SIG-M5 treated with dmso at 0.1 percent for 504 hours (cell line): ENCODE measurements at regions not wholly inside any gene's neighbourhood (a gene's known extent, or its start where the extent isn't known, plus 50 kb on each side); places are given as distances from the start of the nearest gene placed in this dataset.

Source experiments
- DNase-seq: peaks from one replicate; lab custom pipeline; 2025; ENCODE audit not compliant: unreplicated experiment; lab: John Stamatoyannopoulos, UW

GRCh38 chr3:144289057-144289456 lies 317.4 kb downstream of the DIPK2A start:
- DNase-seq: no peak

GRCh38 chr3:144294659-144295538 lies 323.3 kb downstream of the DIPK2A start:
- no peak for DNase-seq

GRCh38 chr3:144295613-144296012 lies 324.0 kb downstream of the DIPK2A start:
- DNase-seq: peak; percentile 27

- no peak for DNase-seq
These were observed 325.2 kb downstream of the DIPK2A start for GRCh38 chr3:144296808-144297207.

DNA sequence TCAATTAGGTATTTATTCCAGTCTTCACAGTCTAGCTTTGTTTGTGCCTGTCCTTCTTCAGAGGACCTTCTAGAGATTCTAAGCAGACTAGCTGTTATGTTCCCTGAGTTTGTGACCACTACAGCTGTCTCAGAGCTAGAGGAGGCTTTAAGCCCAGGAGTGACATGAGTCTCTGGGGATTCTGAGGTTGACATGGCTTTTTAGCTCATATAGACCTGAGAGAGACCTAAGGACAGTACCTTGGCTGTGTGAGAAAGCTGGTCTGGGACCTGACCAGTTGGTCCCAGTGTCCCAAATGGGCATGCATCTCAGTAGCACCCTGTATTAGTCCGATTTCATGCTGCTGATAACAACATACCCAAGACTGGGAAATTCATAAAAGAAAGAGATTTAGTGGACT lies 330.2 kb downstream of the DIPK2A start:
- no peak for DNase-seq

GRCh38 chr3:144307951-144308350 lies 336.3 kb downstream of the DIPK2A start:
- DNase-seq: no peak

DNA sequence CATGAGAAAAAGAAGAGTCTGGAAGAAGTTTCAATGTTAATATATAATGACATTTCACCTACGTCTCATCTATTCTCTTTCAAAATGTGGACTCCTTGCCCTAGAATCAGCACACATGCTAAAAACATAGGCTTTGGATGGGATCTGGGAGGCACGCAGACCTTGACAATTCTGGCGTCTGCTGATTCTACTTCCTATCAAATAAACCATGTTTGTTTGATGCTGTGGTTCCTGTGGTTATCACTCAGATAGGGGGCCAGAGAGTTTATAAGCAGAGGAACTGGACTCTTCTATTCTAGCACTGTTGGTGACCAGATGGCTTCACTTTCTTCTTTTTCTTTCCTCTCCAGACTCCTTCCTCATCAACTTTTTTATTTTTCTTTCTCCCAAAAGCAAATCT lies 336.8 kb downstream of the DIPK2A start:
- DNase-seq: no peak

- no peak for DNase-seq
These were observed 341.1 kb downstream of the DIPK2A start for GRCh38 chr3:144312702-144313101.

DNA sequence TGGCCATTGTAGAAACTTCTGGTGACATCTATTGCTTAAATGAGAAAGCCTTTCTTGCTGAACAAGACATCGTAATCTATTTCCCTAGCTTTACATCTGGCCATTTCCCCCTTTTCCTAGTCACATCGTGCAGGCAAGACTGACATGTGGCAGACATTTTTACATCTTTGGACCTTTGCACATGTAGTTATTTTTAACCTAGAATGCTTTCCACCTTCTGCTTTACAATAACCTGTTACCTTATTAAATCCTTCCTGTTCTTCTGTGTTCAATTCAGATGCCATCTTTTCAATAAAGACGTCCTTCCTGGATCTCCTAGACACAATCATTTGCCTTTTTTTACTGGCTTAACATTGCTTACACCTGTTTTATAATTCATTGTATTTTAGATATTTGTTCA lies 343.3 kb downstream of the DIPK2A start:
- DNase-seq: no peak

- no peak for DNase-seq
These were observed 346.3 kb downstream of the DIPK2A start for GRCh38 chr3:144317961-144318360.

- DNase-seq: peak; percentile 85
These were observed 352.5 kb downstream of the DIPK2A start for GRCh38 chr3:144324076-144324475.

- DNase-seq: peak; percentile 49
These were observed 361.2 kb downstream of the DIPK2A start for GRCh38 chr3:144332868-144333267.

DNA sequence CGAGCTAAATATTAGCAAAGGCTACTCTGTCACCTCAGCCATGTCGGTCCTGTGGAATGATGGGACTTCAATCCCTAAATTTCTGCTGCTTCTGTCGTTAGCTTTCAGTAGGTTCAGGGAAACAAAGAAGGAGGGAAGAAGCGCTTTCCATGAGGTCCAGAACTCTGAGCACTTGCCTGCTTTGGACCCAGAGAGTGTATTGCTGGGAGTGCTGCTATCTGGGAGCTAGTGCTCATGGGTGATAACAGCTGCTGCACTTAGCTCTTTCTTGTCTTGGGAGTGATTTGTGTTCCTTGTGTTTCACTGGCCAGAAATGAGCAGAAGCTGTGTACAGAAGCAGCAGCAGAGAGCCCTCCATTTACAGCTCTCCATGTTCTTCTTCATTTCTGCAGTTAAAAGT lies 369.8 kb downstream of the DIPK2A start:
- no peak for DNase-seq

DNA sequence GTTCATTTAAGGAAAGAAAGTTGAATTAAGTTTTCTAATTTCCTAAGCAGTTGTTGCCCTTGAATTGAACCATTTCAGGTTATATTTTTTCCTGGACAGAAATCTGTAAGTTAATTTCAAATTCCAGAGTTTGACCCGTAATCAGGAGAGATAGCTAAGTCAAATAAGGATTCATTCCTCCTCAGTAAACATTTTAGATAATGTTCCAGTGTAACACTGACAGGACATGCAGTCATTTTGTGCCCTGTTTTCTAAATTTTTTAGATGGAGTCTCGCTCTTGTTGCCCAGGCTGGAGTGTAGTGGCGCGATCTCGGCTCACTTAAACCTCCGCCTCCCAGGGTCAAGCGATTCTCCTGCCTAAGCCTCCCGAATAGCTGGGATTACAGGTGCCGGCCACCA lies 371.7 kb downstream of the DIPK2A start:
- DNase-seq: no peak

DNA sequence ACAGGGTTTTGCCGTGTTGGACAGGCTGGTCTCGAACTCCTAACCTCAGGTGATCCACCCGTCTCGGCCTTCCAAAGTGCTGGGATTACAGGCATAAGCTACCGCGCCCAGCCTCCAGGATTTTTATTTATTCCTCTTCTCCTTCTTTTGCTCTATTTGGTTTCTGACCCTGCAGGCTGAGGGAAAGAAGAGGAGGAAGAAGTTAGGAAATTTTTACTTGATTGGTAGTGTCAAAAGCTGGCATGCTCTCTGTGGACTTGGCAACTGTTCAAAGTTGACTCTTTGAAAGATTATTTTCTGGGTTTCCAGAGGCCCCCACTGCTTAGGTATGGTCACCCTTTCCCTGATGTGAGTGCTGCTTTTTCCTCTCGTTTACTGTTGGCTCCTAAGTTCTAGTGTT lies 372.2 kb downstream of the DIPK2A start:
- DNase-seq: no peak

GRCh38 chr3:144344925-144345548 lies 373.4 kb downstream of the DIPK2A start:
- DNase-seq: peak; percentile 67

- DNase-seq: no peak
These were observed 378.5 kb downstream of the DIPK2A start for GRCh38 chr3:144350125-144350524.

DNA sequence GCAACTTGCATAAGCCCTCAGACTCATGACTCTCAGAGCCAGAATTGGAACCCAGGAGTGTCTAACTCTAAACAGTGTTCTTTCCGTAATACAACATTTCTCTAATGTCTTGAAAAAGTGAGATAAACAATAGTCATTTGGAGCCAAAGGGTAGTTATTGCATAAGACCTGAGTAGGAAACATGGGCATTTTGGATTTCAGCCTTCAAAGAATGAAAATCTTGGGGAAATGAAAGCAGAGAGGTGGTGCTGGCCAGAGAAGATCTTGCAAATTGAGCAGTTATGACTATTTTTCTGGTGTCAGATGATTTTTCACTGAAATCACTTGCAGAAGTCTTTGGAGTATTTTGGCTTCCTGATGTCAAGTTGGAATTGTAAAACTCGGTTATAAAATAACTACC lies 379.4 kb downstream of the DIPK2A start:
- peak; percentile 75 for DNase-seq

- DNase-seq: peak; percentile 42
These were observed 380.2 kb downstream of the DIPK2A start for GRCh38 chr3:144351773-144352365.

DNA sequence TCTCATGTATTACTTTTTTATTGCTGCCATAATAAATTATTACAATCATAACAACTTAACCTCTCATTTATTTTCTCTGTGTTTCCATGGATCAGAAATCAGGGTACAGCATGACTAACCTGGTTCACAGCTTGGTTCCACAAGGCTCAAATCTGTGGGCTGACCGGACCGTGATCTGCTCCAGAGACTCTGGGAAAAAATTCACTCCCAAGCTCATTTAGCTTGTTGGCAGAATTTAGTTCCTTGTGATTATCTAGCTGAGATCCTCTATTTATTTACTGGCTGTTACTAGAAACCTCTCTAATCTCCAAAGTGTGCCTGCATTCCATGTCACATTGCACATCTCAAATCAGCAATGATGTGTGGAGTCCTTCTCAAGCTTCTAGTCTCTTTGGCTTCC lies 386.6 kb downstream of the DIPK2A start:
- DNase-seq: no peak

DNA sequence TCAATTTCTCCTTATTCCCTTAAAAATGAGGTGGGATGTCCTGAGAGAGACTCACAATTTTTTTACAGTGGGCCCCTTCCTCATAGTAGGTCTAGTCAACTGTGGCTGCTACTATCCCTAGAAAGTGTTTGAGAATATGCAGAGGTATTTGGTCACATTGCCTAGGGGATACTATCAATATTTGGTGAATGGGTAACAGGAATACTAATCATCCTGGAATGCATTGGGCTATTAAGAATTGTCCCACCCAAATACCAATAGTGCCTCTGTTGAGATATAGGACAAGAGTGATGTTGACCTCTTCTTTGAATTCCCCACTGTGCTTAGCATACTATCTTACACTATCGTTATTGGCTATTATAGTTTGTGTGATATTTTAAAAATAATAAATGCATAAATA lies 389.4 kb downstream of the DIPK2A start:
- DNase-seq: no peak

DNA sequence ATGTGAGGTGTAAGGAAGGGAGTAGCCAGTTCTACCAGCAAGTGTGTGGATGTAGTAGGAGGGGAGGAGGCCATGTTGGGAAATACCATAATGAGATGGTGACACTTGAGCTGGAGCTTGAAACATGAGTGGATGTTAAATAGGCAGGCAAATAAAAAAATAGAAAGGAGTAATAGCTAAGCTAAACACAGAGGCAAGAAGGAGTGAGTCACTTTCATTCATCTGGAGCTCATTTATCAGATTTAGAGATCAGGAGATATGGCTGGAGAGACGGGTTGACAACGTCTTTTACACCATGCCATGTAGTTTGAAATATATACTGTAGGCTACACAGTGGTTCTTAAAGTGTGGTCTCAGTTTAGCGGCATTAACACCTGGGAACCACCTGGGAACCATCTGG lies 390.5 kb downstream of the DIPK2A start:
- DNase-seq: peak; percentile 33
